Testis (tissue), 2 donors: ENCODE measurements at regions not wholly inside any gene's neighbourhood (a gene's known extent, or its start where the extent isn't known, plus 50 kb on each side); places are given as distances from the start of the nearest gene placed in this dataset.

Source experiments
- CTCF ChIP-seq, 3 experiments: fragments of 450-650 bp in 2 of 3; fragments of 200-600 bp in 1 of 3; sonication (generic) in 1 of 3; IDR thresholded peaks; one replicate each; pipeline ENCODE4 v1.5.1; 2016 to 2019; ENCODE audit warnings: antibody characterized with exemption in 3 of 3, mild to moderate bottlenecking in 2 of 3, moderate library complexity in 1 of 3
- POLR2A ChIP-seq: fragments of 450-650 bp; IDR thresholded peaks from one replicate; pipeline ENCODE4 v1.6.1; 2017; ENCODE audit warnings: antibody characterized with exemption, mild to moderate bottlenecking, moderate library complexity

GRCh38 chr14:71549421-71550050 lies 382.7 kb upstream of the RGS6 start:
- TF ChIP-seq CTCF (IDR thresholded peaks at IDR 0.05) (no peak), POLR2A (no peak)
